GM20000 (cell line): ENCODE measurements at regions not wholly inside any gene's neighbourhood (a gene's known extent, or its start where the extent isn't known, plus 50 kb on each side); places are given as distances from the start of the nearest gene placed in this dataset.

ENCODE experiments used
- DNase-seq: peaks from one replicate; pipeline ENCODE4 v3.0.0; 2012; ENCODE audit warnings: low spot score
- TF ChIP-seq, protein P1 (sequence below): IDR thresholded peaks from 2 replicates; pipeline ENCODE4 v1.5.1; 2012; ENCODE audit warnings: mild to moderate bottlenecking, control low read depth; ENCODE audit errors: extremely low read depth, missing control alignments

- TF ChIP-seq, protein P1, sequence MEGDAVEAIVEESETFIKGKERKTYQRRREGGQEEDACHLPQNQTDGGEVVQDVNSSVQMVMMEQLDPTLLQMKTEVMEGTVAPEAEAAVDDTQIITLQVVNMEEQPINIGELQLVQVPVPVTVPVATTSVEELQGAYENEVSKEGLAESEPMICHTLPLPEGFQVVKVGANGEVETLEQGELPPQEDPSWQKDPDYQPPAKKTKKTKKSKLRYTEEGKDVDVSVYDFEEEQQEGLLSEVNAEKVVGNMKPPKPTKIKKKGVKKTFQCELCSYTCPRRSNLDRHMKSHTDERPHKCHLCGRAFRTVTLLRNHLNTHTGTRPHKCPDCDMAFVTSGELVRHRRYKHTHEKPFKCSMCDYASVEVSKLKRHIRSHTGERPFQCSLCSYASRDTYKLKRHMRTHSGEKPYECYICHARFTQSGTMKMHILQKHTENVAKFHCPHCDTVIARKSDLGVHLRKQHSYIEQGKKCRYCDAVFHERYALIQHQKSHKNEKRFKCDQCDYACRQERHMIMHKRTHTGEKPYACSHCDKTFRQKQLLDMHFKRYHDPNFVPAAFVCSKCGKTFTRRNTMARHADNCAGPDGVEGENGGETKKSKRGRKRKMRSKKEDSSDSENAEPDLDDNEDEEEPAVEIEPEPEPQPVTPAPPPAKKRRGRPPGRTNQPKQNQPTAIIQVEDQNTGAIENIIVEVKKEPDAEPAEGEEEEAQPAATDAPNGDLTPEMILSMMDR: no peak
- no peak for DNase-seq
Observed at GRCh38 chr3:135674508-135674907, 291.0 kb upstream of the PPP2R3A start.

DNA sequence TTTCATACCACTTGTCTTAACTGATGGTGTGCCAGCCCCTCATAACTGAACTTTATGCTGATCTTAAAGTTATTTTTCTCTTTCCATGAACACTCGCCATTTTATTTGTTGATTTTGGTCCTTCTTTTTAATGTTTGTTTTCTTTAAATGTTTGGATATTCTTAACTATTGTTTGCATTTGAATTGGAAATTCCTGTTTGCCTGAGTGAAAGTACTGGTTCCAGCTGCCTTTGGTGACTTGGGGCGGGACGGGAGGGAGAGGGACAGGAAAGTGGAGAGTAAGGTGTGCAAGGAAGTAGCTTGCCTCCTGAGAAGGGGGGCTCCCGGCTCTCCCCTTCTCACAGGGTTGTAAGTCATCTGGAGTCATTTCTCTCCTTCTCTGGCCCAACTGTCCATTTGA, 287.1 kb upstream of the PPP2R3A start:
- DNase-seq: no peak
- TF ChIP-seq, protein P1: no peak

GRCh38 chr3:135688003-135688402, 277.5 kb upstream of the PPP2R3A start:
- TF ChIP-seq, protein P1: no peak
- DNase-seq: no peak

GRCh38 chr3:135690664-135691063, 274.9 kb upstream of the PPP2R3A start:
- TF ChIP-seq, protein P1: no peak
- DNase-seq: no peak

GRCh38 chr3:135691240-135691639, 274.3 kb upstream of the PPP2R3A start:
- no peak for DNase-seq
- TF ChIP-seq, protein P1: no peak

DNA sequence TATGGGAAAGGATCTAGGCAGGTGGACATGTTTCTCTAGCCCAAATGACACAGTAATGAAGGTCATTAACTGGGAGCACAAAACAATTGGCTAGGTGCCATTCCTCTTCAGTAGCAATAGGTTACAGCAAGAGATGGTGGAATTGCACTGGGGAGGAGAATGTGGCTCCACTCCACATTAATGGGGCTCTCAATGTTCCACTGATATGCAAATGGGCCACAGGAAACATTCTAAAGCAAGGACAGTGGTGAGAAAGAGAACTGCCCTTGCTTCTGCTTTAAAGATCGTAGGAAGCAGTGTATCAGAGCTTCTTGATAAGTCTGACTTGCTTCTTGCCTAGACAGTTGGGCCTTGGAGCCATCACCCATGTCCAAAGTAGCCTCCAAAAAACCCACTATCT, 271.4 kb upstream of the PPP2R3A start:
- TF ChIP-seq, protein P1: no peak
- no peak for DNase-seq

DNA sequence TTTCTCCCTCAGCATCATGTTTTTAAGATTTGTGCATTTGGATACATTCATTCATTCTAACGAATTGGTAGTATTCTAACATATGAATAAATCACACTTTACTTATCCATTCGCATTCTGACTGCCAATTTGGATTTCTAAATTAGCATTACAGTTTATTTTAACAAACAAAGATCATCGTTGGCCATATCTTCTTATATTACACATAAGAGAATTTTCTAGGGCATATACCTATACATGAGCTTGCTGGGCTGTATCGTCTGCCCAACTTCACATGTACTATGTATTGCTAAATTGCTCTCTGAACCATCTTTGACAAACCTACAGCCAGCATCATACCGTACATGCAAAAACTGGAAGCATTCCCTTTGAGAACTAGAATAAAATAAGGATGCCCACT, 265.8 kb upstream of the PPP2R3A start:
- DNase-seq: no peak
- TF ChIP-seq, protein P1: no peak
